OCI-M2 (cell line): ENCODE measurements at regions not wholly inside any gene's neighbourhood (a gene's known extent, or its start where the extent isn't known, plus 50 kb on each side); places are given as distances from the start of the nearest gene placed in this dataset.

Experiments used
- DNase-seq: peaks from one replicate; lab custom pipeline; 2025; ENCODE audit not compliant: unreplicated experiment; lab: John Stamatoyannopoulos, UW

- DNase-seq: no peak
Observed at GRCh38 chr12:98048326-98048725, 467.1 kb upstream of the TMPO start.

- no peak for DNase-seq
Observed at GRCh38 chr12:98053202-98053601, 462.2 kb upstream of the TMPO start.

- DNase-seq: no peak
Observed at GRCh38 chr12:98057701-98058100, 457.7 kb upstream of the TMPO start.

GRCh38 chr12:98058213-98058612, 457.2 kb upstream of the TMPO start:
- no peak for DNase-seq

GRCh38 chr12:98058838-98059237, 456.6 kb upstream of the TMPO start:
- DNase-seq: no peak

- no peak for DNase-seq
Observed at GRCh38 chr12:98059659-98060343, 455.6 kb upstream of the TMPO start.

- DNase-seq: no peak
Observed at GRCh38 chr12:98060411-98060810, 455.0 kb upstream of the TMPO start.

- DNase-seq: no peak
Observed at GRCh38 chr12:98062464-98063245, 452.7 kb upstream of the TMPO start.

GRCh38 chr12:98064501-98064900, 450.9 kb upstream of the TMPO start:
- DNase-seq: no peak

GRCh38 chr12:98067795-98068194, 447.6 kb upstream of the TMPO start:
- no peak for DNase-seq

- DNase-seq: no peak
Observed at GRCh38 chr12:98073610-98074009, 441.8 kb upstream of the TMPO start.

GRCh38 chr12:98074286-98074685, 441.1 kb upstream of the TMPO start:
- no peak for DNase-seq

GRCh38 chr12:98084391-98084790, 431.0 kb upstream of the TMPO start:
- DNase-seq: no peak

- no peak for DNase-seq
Observed at GRCh38 chr12:98085046-98085755, 430.2 kb upstream of the TMPO start.

GRCh38 chr12:98090731-98091130, 424.7 kb upstream of the TMPO start:
- DNase-seq: no peak

- DNase-seq: no peak
Observed at GRCh38 chr12:98096436-98096835, 419.0 kb upstream of the TMPO start.

GRCh38 chr12:98106031-98106683, 409.2 kb upstream of the TMPO start:
- DNase-seq: no peak

- no peak for DNase-seq
Observed at GRCh38 chr12:98109266-98109665, 406.1 kb upstream of the TMPO start.

GRCh38 chr12:98110536-98110935, 404.9 kb upstream of the TMPO start:
- no peak for DNase-seq

- no peak for DNase-seq
Observed at GRCh38 chr12:98113548-98113947, 401.8 kb upstream of the TMPO start.

- DNase-seq: no peak
Observed at GRCh38 chr12:98121963-98122362, 393.4 kb upstream of the TMPO start.
